ENCODE measurements at regions not wholly inside any gene's neighbourhood (a gene's known extent, or its start where the extent isn't known, plus 50 kb on each side); places are given as distances from the start of the nearest gene placed in this dataset.

DNA sequence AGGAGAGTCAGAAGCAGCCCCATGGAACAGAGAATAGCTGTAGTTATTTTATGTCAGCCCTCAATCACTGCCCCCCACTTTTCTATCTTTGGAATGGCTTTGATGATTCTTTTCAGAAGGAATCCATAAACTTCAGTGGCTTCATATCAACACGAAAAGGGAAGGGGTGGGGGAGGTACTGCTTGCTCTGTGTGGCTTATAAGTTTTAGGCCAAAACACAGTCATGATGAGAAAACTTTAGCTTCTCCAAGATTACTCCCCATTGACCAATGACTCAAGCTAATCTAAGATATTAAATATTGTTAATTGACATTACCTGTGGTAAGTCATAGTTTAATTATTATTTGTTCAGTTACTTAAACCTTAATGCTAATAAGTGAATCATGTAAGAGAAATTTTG is 669.6 kb upstream of the FAM241A start:
- FAIRE-seq (no peak), DNase-seq (ENCODE audit: low read depth, low spot score) (no peak)
- CTCF ChIA-PET: interaction anchor here (1.0 kb wide), 2 partner anchors 10 to 311 kb away, joined by 3 read pairs; no protein-coding TSS in a partner anchor
- Histone ChIP-seq H3K9me1 (replicated peaks; ENCODE audit: control insufficient read depth, extremely low read depth, insufficient read depth, low read length) (no peaks in the 10 kb centered on the region), H2AFZ (ENCODE audit: low read depth, low read length) (no peak overlapping the region), H3K4me2 (ENCODE audit: insufficient read depth, low read length) (no peak overlapping the region), H3K36me3 (ENCODE audit: control insufficient read depth in 2 of 2, extremely low read depth in 1 of 2, insufficient read depth in 2 of 2, low read length in 2 of 2) (no peaks in the 10 kb centered on the region), H3K9ac (replicated peaks; ENCODE audit: extremely low read depth, insufficient read depth, low read length) (no peak overlapping the region), H3K9me3 (replicated peaks; ENCODE audit: control insufficient read depth, insufficient read depth, low read length) (no peaks in the 10 kb centered on the region), H4K20me1 (replicated peaks; ENCODE audit: control insufficient read depth, extremely low read depth, insufficient read depth, low read length) (no peaks in the 10 kb centered on the region), H3K27ac (ENCODE audit: insufficient read depth, low read depth, low read length) (no peak overlapping the region), H3K27me3 (ENCODE audit: control insufficient read depth in 2 of 2, insufficient read depth in 2 of 2, low read length in 2 of 2) (no peaks in the 10 kb centered on the region), H3K79me2 (ENCODE audit: control insufficient read depth, insufficient read depth, low read length) (no peaks in the 10 kb centered on the region), H3K4me3 (replicated peaks in 1 of 3; ENCODE audit: insufficient read depth in 1 of 3, low read depth in 1 of 3, low read length in 3 of 3) (no peak overlapping the region), H3K4me1 (ENCODE audit: control insufficient read depth, extremely low read depth, insufficient read depth, low read length) (no peaks in the 10 kb centered on the region)
- dilution Hi-C loops (cut with MboI; ENCODE audit: extremely low pct_ligation_motif_present, low sequenced_read_pairs) (no loop called here), intact Hi-C loops (cut with micrococcal nuclease) (loop anchor here (2.0 kb wide), 1 partner anchor 843 kb away; no protein-coding TSS in a partner anchor)
- no TSS peak for BruUV-seq (replicated peaks)
- TF ChIP-seq MYC (IDR thresholded peaks at IDR 0.05; ENCODE audit: low read depth, low read length): no peak
- TF ChIP-seq, protein P1, sequence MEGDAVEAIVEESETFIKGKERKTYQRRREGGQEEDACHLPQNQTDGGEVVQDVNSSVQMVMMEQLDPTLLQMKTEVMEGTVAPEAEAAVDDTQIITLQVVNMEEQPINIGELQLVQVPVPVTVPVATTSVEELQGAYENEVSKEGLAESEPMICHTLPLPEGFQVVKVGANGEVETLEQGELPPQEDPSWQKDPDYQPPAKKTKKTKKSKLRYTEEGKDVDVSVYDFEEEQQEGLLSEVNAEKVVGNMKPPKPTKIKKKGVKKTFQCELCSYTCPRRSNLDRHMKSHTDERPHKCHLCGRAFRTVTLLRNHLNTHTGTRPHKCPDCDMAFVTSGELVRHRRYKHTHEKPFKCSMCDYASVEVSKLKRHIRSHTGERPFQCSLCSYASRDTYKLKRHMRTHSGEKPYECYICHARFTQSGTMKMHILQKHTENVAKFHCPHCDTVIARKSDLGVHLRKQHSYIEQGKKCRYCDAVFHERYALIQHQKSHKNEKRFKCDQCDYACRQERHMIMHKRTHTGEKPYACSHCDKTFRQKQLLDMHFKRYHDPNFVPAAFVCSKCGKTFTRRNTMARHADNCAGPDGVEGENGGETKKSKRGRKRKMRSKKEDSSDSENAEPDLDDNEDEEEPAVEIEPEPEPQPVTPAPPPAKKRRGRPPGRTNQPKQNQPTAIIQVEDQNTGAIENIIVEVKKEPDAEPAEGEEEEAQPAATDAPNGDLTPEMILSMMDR (IDR thresholded peaks at IDR 0.05; ENCODE audit: extremely low read depth in 1 of 2, insufficient read depth in 1 of 2, low read depth in 1 of 2, low read length in 2 of 2): no peak
- no peak for TF ChIP-seq GATA2 (IDR thresholded peaks at IDR 0.05; ENCODE audit: insufficient read depth, insufficient read length, low read depth, low read length)
- TF ChIP-seq FOS (IDR thresholded peaks at IDR 0.05; ENCODE audit: borderline replicate concordance, insufficient read depth, low read length): no peak
- TF ChIP-seq, protein P2, sequence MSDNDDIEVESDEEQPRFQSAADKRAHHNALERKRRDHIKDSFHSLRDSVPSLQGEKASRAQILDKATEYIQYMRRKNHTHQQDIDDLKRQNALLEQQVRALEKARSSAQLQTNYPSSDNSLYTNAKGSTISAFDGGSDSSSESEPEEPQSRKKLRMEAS (IDR thresholded peaks at IDR 0.05; ENCODE audit: insufficient read depth, insufficient read length): no peak
- no peak for TF ChIP-seq JUN (IDR thresholded peaks at IDR 0.05; ENCODE audit: borderline replicate concordance, insufficient read depth, insufficient read length, low read depth)
- no peak for TF ChIP-seq POLR2A (IDR thresholded peaks at IDR 0.05; ENCODE audit: low read depth, low read length)
- no peak for TF ChIP-seq EZH2 (IDR thresholded peaks at IDR 0.05; ENCODE audit: borderline replicate concordance, low read depth, low read length, severe bottlenecking)
- no peak for TF ChIP-seq POLR2AphosphoS5 (IDR thresholded peaks at IDR 0.05; ENCODE audit: insufficient read depth, low read depth, low read length)
- POLR2A ChIA-PET: no interaction called here

All from endothelial cell of umbilical vein (primary cell).